22Rv1 (cell line): ENCODE measurements at regions not wholly inside any gene's neighbourhood (a gene's known extent, or its start where the extent isn't known, plus 50 kb on each side); places are given as distances from the start of the nearest gene placed in this dataset.

Experiments
- CTCF ChIP-seq: fragments of 450-650 bp; IDR thresholded peaks from 2 replicates; pipeline ENCODE4 v1.5.1; 2017; ENCODE audit warnings: mild to moderate bottlenecking
- ZFX ChIP-seq: fragments of 450-650 bp; IDR thresholded peaks from 2 replicates; pipeline ENCODE4 v1.6.1; 2017; ENCODE audit warnings: antibody characterized with exemption, borderline replicate concordance

- TF ChIP-seq CTCF: no peak
- no peak for TF ChIP-seq ZFX
These were observed 88.3 kb upstream of the E2F7 start for GRCh38 chr12:77153706-77154105.
